Activated CD4-positive, CD25-positive, alpha-beta regulatory T cell treated with anti-CD3 and anti-CD28 coated beads, Interleukin-2, amount 50 U/mL, for 24 hours (primary cell): ENCODE measurements at regions not wholly inside any gene's neighbourhood (a gene's known extent, or its start where the extent isn't known, plus 50 kb on each side); places are given as distances from the start of the nearest gene placed in this dataset.

ENCODE experiments used
- ATAC-seq, 2 donors: fragments of 150-1000 bp; cut with Tn5 transposase; one replicate each; pipeline ENCODE4 v1.10.0; 2021; ENCODE audit warnings: mild to moderate bottlenecking in 1 of 2, moderate library complexity in 1 of 2

DNA sequence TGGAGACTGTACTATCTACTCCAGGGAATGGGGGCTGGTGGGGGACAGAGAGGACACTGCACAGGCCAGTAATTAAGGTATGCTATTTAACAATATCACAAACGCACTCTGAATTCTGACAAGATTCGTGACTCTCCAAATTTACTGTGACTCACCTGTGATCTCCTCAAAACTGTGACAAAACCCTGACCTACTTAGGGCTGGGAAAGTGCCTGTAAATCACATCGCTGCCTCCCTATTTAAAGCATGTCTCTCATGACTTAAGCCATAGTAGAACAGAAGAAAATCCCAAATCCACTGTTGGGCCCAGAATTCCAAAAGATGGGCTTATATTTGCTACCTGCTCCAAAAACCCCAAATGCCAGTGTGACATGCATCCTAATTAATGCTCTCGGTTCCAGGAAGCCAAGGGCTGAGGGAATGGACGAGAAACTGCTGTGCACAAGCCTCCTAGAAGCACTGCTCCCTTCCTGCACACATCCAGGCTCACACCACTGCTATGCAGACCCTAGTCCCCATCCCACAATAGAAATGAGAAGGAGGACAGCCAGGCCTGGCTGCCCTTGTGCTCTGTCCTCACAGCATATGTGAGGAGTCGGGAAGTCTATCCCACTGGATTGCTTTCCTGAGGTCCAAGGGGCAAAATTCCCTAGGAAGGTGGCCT is 187.7 kb upstream of the CHRNA7 start:
- ATAC-seq: no peak

DNA sequence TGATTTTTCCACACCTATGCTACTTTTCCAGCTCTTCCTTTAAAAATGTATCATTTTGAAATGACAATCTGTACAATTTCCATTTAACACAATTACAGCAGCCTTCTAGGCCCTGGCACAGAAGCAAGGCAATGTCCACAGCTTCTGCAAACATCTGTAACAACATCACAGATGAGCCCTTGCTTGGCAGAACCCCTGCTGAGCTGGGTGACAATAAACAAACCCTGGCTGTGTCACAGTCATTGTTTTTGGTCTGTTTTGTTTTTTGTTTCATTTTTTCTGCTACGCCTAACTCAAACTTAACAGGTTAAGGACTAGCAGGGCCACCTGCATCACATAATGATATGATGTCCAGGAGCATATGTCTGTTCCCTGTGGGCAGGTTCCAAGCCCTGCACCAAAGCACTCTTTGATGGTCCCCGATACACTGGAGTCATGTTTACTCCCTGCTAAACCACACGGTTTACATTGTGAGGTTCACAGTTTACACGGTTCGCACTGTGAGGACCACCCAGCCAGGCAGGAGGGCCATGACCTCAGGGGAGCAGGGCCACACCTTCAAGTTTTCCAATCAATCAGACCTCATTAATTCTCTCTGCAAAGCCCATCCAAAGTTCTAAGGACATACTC is 186.8 kb upstream of the CHRNA7 start:
- ATAC-seq: no peak

DNA sequence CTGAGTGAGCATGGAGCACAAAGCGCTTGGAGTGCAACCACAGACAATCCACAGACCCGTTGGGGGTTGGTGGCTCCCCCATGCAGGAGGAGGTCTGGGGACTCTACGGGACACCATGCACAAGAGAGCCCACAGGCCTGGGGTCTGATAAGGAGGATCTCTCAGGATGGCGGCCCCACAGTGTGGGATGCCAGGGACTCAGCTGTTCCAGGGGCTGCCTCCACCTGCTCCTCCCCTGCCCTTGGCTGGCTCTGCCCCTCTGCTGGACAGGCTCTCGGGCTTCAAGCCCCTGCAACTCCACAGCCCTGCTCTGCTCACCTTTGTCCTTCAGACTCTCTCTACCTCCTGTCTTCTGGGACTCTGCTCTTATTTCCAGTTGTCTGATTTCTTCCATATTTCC is 184.5 kb upstream of the CHRNA7 start:
- no peak for ATAC-seq

DNA sequence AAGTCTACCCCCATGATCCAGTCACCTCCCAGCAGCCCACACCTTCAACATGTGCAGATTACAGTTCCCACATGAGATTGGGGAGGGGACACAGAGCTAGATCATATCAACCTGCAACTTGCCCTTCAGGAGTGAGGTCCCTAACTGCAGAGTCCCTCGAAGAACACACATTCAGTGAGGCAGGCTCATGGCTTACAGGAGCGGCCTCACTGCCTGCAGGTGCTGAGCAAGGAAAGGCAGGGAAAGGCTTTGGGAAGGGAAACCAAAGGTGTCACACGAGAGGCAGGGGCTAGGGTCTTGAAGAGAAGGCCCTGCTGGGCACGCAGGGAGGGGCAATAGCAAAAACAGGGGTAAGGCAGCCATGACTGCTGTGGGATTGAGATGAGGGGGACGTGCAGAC is 182.4 kb upstream of the CHRNA7 start:
- no peak for ATAC-seq

DNA sequence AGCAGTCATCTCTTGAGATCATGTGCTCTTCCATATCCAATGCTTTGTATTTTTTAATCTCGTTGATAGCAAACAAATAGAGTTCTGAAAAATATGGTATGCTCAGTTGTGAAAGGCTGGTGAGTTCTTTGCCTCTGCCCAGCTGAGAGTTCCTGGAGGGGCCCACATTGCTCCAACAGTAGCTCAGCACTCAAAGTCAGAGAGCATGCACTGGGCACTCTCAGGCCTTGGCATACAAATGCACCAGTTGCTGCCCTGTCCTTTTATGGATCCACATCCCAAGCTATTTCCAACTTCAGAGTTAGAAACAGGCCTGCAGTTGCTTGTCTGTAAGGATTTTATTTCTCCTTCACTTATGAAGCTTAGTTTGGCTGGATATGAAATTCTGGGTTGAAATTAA is 181.7 kb upstream of the CHRNA7 start:
- ATAC-seq: no peak

DNA sequence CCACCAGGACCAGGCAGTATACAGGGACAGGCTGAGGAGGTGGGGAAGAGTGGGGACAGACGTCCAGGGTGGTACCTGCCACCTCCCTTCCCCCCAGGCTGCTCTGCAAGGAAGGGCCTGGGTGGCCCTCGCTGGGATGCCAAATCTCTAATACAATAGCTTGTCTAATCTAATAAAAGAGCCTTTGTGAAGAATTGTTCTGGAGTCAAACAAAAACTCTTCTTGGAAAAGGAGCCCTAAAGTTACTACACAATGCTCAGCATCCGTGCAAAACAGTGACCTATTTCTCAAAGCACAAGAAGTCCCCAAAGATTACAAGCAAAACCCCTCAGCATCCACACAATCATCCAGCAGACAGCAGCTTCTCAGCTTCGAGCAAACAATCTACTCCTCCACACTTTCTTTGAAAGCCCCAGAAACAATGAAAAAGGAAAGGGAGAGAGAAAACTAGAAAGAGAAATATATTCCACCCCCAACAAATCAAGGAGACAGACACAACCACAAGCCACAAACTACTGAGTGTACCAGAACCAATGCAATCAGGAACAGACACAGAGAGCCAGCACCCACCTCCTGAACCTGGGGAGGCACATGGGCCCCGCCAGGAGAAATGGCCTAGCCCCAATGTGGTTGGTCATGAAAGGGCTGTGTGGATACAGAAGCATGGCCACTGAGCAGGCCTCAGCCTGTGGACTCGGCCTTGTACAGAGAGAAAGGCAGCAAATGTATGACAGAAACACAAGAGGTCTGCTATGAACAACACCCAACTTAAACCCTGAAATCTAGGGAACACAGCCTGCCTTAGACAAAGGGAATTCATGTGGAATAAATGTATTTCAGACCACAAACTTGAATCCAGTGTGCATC is 177.1 kb upstream of the CHRNA7 start:
- ATAC-seq: no peak

DNA sequence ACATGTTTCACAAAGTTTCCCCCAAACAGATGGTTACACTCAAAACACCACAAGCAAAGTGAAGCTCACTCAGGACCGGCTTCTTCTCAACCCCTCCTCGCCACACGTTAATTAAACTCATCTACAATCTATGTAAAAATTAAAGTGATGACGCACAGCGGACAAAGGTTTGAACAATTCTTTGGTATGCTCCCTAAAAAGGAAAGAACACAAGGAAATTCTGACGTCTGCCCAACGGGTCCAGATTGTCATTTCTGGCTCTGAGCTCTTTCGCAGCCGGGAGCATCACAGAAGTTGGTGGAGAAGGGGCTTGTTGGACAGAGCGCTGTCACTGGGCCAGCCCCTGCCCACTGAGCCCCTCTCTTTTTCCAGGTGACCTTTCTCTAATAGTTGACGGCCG is 173.7 kb upstream of the CHRNA7 start:
- ATAC-seq: no peak

DNA sequence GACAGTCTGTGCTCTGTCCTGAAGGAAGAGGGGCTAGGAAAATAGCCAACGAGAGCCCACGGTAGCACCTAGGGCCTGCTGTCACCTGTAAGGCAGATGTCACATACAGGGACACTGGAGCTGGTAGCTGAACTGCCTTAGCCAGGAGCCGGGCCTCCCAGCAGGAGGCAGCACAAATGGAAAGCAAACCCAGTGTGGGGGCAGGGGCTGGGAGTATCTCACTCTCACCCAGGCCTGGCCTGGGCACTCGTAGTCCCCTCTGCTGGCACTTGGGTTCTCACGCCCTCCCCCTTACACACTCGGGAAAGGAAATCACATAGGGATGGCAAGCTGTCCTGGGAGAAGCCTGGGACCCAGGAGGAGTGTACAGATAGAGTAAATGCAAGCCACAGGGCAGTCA is 173.1 kb upstream of the CHRNA7 start:
- no peak for ATAC-seq

DNA sequence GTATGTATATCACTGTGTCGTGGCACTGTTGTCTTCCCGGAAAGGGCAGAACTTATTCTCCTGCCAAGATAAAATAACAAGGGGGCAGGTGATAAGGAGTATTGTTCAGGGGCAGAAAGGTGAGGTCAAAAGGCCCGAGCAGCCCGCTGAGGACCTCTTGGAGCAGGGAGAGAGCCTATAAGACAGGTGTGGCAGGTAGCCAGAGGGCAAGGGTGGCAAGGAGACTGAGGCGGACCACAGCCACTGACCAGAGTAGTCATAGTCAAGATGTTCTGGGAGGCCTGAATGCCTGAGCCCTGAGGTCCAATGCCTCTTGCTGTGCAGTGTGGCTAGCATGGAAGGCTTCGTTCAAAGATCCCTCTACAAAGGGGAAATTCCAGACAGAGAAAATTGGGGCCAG is 172.3 kb upstream of the CHRNA7 start:
- no peak for ATAC-seq

DNA sequence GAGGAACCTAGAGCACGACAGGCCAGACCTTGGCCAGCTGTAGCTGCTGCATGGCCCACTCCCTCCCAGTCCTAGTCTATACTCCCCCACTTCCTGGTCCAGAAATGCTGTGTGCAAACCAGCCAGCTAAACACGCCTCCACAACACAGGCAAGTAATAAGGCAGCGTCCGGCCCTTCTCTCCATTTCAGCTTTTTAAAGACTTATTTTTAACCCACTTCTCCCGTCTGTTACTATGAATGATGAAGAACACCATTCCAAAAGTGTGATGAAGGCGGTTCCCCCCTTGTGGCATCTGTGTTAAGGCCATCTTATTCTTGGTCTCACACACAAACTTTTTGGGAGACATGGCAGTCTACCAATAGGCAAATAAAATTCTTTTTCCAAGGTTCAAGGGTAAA is 164.1 kb upstream of the CHRNA7 start:
- ATAC-seq: no peak

DNA sequence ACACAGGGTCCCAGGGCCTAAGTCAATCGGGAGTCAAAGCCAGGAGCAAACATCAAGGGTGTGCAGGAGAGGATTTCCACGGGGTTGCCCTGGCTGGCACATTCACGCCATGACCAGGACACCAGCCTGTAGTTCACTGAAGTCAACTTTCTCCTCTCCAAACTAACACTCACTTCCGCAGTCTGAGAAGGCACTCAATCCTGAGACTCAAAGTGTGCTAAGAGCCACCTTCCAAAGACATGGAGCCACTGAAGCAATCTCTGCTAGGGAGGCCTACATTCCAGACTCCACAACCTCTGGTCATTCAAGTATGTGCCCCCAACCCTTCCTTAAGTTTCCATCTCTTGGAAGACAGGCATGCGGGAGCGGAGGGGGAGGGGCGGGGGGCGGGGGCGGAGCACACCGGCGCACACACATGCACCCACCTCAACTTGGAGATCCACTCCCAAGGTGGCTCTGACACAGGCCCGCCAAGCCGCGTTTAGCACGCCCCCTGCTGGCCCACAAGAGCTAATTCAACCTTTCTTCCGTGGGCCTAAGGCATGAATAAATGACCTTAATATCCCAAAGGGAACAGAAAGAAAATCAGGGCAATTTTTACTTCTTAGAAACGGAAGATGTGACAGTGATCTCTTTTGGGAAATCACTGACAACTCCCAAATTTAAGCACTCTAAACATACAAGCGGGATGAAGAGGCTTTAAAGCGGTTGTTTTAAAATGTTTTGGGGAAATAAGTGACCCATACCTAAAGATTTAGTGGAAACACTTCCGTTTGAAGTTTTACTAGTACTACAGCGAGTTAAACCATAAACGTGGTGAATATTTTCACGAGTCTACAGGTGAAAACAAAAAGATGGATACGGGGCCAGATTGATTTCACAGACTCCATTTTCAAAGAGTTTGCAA is 162.5 kb upstream of the CHRNA7 start:
- no peak for ATAC-seq

DNA sequence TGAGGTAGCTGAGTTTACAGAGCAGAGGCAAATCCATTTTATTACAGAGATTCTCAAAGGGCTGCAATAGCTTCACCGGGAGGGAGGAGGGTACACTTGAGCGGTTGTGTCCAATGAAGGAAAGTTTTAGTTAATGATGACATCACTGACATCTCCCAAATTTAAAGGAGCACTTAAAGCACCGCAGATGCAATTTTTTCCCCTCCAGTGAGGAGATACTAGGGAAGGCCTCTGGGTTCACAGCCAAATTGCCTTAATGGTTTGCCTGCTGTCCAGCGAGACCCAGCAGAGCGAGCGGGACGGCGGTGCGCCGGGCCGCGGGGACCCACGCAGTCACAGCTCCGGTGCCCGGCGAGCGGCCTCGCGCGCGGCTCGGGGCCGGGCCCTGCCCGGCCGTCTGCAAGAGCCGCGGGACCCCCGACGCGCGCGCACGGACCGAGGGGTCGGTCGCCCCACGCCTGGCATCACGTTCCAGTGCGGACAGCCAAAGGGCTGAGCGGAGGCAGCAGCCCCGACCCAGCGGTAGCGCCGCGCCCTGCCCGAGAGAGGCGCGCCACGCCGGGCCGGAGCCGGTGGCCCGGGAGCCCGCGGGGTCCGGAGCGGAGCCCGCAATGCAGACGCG is 160.5 kb upstream of the CHRNA7 start:
- peak in 1 of 2 donors; percentile 4 for ATAC-seq

DNA sequence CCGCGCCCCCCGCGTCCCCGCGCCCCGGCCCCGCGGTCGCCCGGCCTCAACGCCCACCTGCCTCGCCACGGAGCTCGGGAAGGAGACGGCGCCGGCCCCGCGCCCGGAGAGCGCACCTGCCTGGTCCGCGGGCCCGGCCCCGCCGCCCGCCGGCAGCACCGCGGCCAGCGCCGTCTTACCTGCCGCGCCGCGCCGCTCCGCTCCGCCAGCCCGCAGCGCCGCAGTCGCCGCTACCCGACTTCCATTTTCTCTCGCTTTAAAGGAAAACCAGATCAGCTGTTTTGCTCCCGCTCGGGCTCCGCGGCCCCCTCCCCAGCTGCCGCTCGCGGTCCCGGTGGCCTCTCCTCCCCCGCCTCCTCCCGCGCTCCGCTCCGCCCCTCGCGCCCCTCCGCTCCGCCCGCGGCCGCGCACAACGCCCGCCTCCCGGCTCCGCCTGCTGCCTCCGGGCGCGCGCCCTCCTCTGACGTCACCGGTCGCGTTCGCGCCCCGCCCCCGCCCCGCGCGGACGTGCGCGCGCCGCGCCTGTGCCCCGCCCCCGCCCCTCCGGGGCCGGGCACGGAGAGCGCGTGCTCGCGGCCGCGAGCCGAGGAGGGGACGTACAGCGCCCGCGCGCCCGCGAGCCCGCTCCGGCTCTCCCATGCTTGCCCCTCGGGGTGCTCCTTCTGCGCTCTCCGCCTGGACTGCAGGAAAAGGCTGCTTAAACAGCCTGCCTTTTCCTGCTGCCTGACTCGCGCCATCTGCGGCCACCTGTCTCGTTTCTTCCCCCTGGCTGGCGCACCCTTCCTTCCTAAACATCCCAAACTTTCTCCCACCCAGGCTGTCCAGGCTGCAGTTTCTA is 159.8 kb upstream of the CHRNA7 start, which contains the start of gene OTUD7A:
OTUD7A (minus strand) TSS at position 346 of the 838 bp plus-strand sequence.
- peak; percentile 86 to 89 for ATAC-seq

DNA sequence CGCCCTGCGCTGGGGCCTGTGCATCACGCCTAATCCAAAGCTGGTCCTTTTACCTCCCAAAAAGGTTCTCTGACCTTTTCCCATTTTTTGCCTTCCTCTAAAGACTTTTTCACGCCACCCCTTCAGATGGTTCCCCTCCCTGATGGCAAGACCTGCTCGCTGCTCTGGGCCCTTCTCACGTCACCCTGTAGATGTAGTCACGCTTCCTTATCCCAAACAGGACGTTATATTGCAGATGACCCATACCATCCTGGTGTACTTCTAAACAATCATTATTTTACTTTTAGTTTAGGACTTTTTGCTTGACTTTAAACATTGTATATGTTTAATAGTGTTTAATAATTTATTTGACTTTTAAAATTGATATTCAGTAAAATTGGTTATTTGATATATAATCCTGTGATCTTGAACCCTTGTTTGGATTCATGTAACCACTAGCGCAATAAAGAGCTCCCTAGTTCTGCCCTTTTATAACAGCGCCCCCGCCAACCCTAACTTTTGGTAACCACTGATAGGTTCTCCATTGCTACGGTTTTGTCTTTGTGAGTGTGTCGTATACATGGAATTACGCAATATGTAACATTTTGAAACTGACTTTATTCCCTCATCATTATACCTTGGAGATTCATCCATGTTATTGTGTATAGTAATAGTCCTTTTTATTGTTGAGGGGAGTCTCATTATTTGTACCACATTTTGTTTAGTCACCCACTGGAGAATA is 159.0 kb upstream of the CHRNA7 start:
- peak in 1 of 2 donors; percentile 5 for ATAC-seq

DNA sequence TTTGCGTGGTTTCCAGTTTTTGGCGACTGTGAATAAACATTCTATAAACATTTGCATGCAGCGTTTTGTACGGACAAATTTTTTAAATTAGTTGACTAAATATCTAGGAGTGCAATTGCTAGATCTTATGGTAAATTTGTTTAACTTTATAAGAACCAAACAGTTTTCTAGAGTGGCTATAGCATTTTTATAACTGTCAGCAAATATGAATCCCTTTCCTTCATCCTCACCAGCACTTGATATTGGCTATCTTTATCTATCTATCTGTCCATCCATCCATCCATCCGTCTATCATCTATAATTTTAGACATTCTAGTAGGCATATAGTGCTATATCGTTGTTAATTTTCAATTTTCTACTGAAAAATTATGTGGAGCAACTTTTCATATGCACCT is 158.4 kb upstream of the CHRNA7 start:
- no peak for ATAC-seq

DNA sequence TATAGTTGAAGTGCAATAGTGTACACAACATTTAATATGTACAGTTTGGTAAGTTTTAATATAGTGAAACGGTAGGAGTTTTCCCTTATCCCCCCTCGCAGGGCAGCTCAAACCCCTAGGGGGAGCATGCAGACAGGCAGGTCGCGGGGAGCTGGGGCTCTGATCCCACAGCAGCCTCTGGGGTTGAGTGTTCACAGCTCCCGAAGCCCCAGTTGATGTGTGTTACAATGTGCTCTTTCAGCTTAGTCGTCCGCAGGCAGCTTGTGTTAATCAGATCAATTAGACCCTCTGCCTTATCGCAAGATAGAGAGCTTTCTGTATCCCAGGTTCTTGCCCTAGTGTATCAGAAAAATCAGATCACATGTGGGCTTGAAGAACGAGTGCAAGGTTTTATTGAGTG is 143.1 kb upstream of the CHRNA7 start:
- no peak for ATAC-seq

DNA sequence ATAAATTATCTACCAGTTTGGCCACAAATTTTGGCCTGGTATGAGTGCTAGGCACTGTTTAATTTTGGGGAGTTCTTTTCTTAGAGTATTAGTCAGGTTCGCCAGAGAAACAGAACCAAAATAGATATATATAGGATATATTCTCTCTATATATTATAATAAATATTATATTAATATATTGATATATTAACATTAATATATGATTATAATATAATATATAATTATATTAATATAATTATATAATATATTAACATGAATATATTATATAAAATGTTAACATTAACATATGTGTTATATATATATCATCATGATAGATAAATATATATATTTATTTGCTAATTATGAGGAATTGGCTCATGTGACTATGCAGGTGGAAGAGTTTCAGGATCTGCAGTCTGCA is 137.8 kb upstream of the CHRNA7 start:
- ATAC-seq: no peak

DNA sequence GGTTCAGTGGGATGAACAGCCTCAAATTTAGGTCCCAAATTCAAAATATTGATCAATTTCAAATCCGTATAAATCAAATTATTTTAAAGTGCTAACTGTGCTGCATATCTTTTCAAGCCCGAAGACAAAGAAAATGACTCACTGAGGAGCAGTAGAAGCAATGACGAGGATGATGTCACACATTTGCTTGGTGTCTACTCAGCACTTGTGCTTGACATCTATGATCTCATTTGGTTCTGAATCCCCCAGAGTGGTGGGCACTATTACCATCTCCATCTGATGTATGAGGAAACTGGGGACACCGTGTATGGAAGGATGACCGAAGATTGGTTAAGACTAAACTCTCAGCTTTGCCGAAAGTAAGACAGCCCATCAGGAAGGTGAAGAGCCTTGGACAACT is 136.5 kb upstream of the CHRNA7 start:
- no peak for ATAC-seq

DNA sequence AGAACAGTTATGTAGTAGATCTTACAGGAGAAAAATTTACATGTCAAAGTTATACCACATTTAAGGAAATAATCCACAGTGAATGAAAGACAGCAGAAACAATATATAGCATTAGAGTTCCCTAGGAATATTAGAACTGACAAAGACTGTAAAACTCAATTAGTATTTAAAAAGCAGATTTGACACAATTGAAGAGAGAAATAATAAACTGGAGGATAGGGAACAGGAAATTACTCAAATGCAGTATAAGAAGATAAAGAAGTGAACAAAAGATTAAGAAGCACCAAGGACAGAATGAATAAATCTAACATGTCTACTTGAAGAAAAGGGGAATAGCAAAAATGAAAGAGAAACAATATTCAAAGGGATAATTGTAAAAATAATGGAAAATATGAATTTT is 132.6 kb upstream of the CHRNA7 start:
- ATAC-seq: no peak

DNA sequence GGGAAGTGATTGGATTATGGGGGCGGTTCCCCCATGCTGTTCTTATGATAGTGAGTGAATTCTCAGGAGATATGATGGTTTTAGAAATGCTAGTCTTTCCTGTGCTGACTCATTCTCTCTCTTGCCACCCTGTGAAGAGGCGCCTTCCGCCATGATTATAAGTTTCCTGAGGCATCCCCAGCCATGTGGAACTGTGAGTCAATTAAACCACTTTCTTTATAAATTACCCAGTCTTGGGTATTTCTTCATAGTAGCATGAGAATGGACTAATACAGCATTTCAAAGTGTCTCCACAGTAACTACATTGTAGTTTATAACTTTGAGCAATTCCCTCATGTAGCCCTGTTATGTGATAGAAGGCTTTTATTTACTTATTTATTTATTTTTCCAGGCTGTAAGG is 128.8 kb upstream of the CHRNA7 start:
- no peak for ATAC-seq

DNA sequence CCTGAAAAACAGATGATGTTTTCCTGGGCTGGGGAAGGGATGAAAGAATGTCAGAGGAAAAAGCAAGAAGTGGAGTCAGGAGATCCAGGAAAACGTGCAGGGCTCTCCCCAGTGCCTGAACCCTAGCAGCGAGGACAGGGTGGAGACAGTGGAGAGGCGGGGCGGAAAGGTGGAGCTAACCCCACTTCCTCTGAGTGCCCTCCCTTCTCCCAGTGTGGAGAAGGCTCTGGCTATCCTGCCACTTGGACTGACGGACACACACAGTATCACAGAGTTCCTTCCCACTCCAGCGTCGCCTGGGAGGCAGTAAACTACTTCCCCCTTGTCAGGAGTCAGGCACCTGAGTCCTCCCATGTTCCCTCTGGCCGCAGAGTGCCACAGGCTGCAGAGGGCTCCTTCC is 125.3 kb upstream of the CHRNA7 start:
- ATAC-seq: no peak
